ENCODE measurements at regions not wholly inside any gene's neighbourhood (a gene's known extent, or its start where the extent isn't known, plus 50 kb on each side); places are given as distances from the start of the nearest gene placed in this dataset.

- Histone ChIP-seq H3K27ac (no peak overlapping the region), H3K9me3 (no peaks in the 10 kb centered on the region), H3K36me3 (no peaks in the 10 kb centered on the region), H3K27me3 (no peaks in the 10 kb centered on the region), H3K4me3 (no peak overlapping the region), H3K4me1 (no peaks in the 10 kb centered on the region)
- no peak for TF ChIP-seq POLR2A (IDR thresholded peaks at IDR 0.05)
- DNase-seq, result no peak
Measured at GRCh38 chr21:28357743-28358142, 634.9 kb downstream of the LTN1 start.

GRCh38 chr21:28356422-28356821 is 636.3 kb downstream of the LTN1 start:
- no peak overlapping the region for H3K4me3 ChIP-seq
- H3K9me3 ChIP-seq, result no peaks in the 10 kb centered on the region
- H3K27ac ChIP-seq, result no peak overlapping the region
- no peaks in the 10 kb centered on the region for H3K27me3 ChIP-seq
- no peaks in the 10 kb centered on the region for H3K36me3 ChIP-seq
- H3K4me1 ChIP-seq, result no peaks in the 10 kb centered on the region
- TF ChIP-seq CTCF (IDR thresholded peaks at IDR 0.05) (no peak), POLR2A (IDR thresholded peaks at IDR 0.05) (no peak)
- DNase-seq, result no peak

GRCh38 chr21:28345934-28346333 is 646.7 kb downstream of the LTN1 start:
- H3K4me3 ChIP-seq, result no peak overlapping the region
- H3K27ac ChIP-seq, result no peak overlapping the region
- DNase-seq, result no peak
- no peaks in the 10 kb centered on the region for H3K9me3 ChIP-seq
- TF ChIP-seq POLR2A (IDR thresholded peaks at IDR 0.05), result no peak
- TF ChIP-seq CTCF (IDR thresholded peaks at IDR 0.05), result no peak
- H3K36me3 ChIP-seq, result no peaks in the 10 kb centered on the region
- H3K27me3 ChIP-seq, result no peaks in the 10 kb centered on the region
- no peaks in the 10 kb centered on the region for H3K4me1 ChIP-seq

GRCh38 chr21:28344985-28345384 is 647.7 kb downstream of the LTN1 start:
- TF ChIP-seq POLR2A (IDR thresholded peaks at IDR 0.05), result no peak
- TF ChIP-seq CTCF (IDR thresholded peaks at IDR 0.05), result no peak
- Histone ChIP-seq H3K36me3 (no peaks in the 10 kb centered on the region), H3K27ac (no peak overlapping the region), H3K9me3 (no peaks in the 10 kb centered on the region), H3K4me1 (no peaks in the 10 kb centered on the region), H3K27me3 (no peaks in the 10 kb centered on the region), H3K4me3 (no peak overlapping the region)
- DNase-seq, result no peak

GRCh38 chr21:28342212-28342810 is 650.4 kb downstream of the LTN1 start:
- Histone ChIP-seq H3K9me3 (no peaks in the 10 kb centered on the region), H3K4me3 (no peak overlapping the region), H3K36me3 (no peaks in the 10 kb centered on the region), H3K27ac (no peak overlapping the region), H3K27me3 (no peaks in the 10 kb centered on the region), H3K4me1 (no peaks in the 10 kb centered on the region)
- no peak for DNase-seq
- TF ChIP-seq POLR2A (IDR thresholded peaks at IDR 0.05) (no peak), CTCF (IDR thresholded peaks at IDR 0.05) (no peak)

- Histone ChIP-seq H3K4me1 (no peaks in the 10 kb centered on the region), H3K27ac (no peak overlapping the region), H3K27me3 (no peaks in the 10 kb centered on the region), H3K36me3 (no peaks in the 10 kb centered on the region), H3K4me3 (no peak overlapping the region), H3K9me3 (no peaks in the 10 kb centered on the region)
- no peak for DNase-seq
- TF ChIP-seq POLR2A (IDR thresholded peaks at IDR 0.05), result no peak
- TF ChIP-seq CTCF (IDR thresholded peaks at IDR 0.05), result no peak
Measured at GRCh38 chr21:28339403-28339802, 653.3 kb downstream of the LTN1 start.
